Common myeloid progenitor, CD34-positive (primary cell): ENCODE measurements at regions not wholly inside any gene's neighbourhood (a gene's known extent, or its start where the extent isn't known, plus 50 kb on each side); places are given as distances from the start of the nearest gene placed in this dataset.

Experiments
- CTCF ChIA-PET: fragments of 350-600 bp; sonication (Branson Sonifier 250); formaldehyde crosslinking; loops from one replicate; lab custom pipeline; 2021; ENCODE audit warnings: antibody characterized with exemption; lab: Charles Lee
- POLR2A ChIA-PET: fragments of 350-600 bp; sonication (Branson Sonifier 250); formaldehyde crosslinking; loops from one replicate; lab custom pipeline; 2021; ENCODE audit warnings: antibody characterized with exemption; lab: Charles Lee
- DNase-seq, 3 donors: peaks; one replicate each; pipeline versions ENCODE4 v3.0.0 to v3.0.0-alpha.2; 2013
- H3K27ac ChIP-seq, 2 experiments: 1 replicate in 1 of 2; 2 replicates in 1 of 2; pipeline ENCODE4 v1.7.0; 2013; ENCODE audit warnings: inconsistent platforms in 2 of 2, low read length in 2 of 2, mild to moderate bottlenecking in 2 of 2, low read depth in 1 of 2, moderate library complexity in 1 of 2; ENCODE audit not compliant: severe bottlenecking in 2 of 2, insufficient read depth in 1 of 2, poor library complexity in 1 of 2
- H3K27me3 ChIP-seq, 5 experiments: replicated peaks in 2 of 5; 1 replicate in 3 of 5; 2 replicates in 2 of 5; pipeline versions ENCODE4 v1.6.1 to v1.7.0; 2013; ENCODE audit warnings: low read length in 4 of 5, mild to moderate bottlenecking in 2 of 5, moderate library complexity in 2 of 5, inconsistent platforms in 1 of 5; ENCODE audit not compliant: insufficient read depth in 5 of 5, control insufficient read depth in 4 of 5
- H3K36me3 ChIP-seq, 4 experiments: 1 replicate in 2 of 4; 2 replicates in 2 of 4; pipeline versions ENCODE4 v1.6.1 to v1.7.0; 2013; ENCODE audit warnings: low read length in 3 of 4, control low read depth in 1 of 4, mild to moderate bottlenecking in 1 of 4; ENCODE audit not compliant: control insufficient read depth in 4 of 4, insufficient read depth in 4 of 4
- H3K4me1 ChIP-seq, 4 experiments: 1 replicate in 3 of 4; 2 replicates in 1 of 4; pipeline versions ENCODE4 v1.6.1 to v1.7.1; 2013; ENCODE audit warnings: low read length in 3 of 4, mild to moderate bottlenecking in 3 of 4, control low read depth in 1 of 4, inconsistent platforms in 1 of 4, moderate library complexity in 1 of 4; ENCODE audit not compliant: control insufficient read depth in 4 of 4, insufficient read depth in 4 of 4; ENCODE audit errors: control extremely low read depth in 1 of 4
- H3K4me3 ChIP-seq, 7 experiments: 1 replicate in 4 of 7; 2 replicates in 3 of 7; pipeline versions ENCODE4 v1.5.1 to v1.7.0; 2013; ENCODE audit warnings: mild to moderate bottlenecking in 7 of 7, low read length in 6 of 7, moderate library complexity in 6 of 7, inconsistent platforms in 2 of 7, low read depth in 2 of 7, control low read depth in 1 of 7; ENCODE audit not compliant: insufficient read depth in 4 of 7, control insufficient read depth in 1 of 7; ENCODE audit errors: extremely low read depth in 1 of 7
- H3K9me3 ChIP-seq, 5 experiments: 1 replicate in 4 of 5; 2 replicates in 1 of 5; pipeline versions ENCODE4 v1.6.1 to v1.7.1; 2013; ENCODE audit warnings: low read length in 4 of 5, mild to moderate bottlenecking in 2 of 5, inconsistent platforms in 1 of 5, low read depth in 1 of 5, moderate library complexity in 1 of 5; ENCODE audit not compliant: control insufficient read depth in 4 of 5, insufficient read depth in 2 of 5; ENCODE audit errors: control extremely low read depth in 1 of 5
- WGBS: methylation state at CpG from one replicate; pipeline ENCODE4 v1.1.5; 2013; ENCODE audit not compliant: insufficient coverage; 5-methylcytosine and 5-hydroxymethylcytosine counted together

DNA sequence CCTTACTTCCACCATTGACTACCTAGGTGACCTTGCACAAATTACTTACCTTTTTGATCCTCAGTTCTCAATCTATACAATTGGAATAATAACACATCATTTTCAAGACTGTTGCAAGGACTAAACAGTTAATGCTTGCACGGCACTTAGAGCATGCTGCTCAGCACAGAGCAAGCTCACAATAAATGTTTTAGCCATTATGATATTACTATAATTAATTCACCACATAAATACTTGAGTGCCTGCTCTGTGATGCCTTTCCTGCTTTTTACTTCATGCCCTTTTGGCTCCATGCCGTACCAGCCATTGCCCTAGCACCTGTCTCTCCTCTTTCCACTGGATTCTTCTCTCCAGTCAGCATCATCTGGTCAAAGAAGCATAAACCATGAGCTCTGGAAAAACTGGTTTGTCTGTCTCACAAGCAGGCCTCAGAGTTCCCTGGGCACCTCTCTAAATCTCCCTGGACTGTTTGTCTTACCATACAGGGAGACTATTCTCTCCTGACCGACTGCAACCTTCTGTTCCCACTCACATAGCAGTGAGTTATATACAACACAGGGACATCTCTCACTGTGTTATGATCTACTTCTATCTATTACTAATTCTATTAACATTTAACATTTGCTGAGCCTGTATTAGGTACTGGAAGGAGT is 260.4 kb upstream of the ADRA1B start:
- Histone ChIP-seq H3K4me3 (no peak overlapping the region), H3K27ac (no peak overlapping the region), H3K9me3 (no peaks in the 10 kb centered on the region), H3K36me3 (no peaks in the 10 kb centered on the region), H3K27me3 (peaks cover 0 to 1% (median 0%) of the 10 kb centered on the region in 5 experiments), H3K4me1 (no peaks in the 10 kb centered on the region)
- ChIA-PET POLR2A (no interaction called here), CTCF (no interaction called here)
- DNase-seq = no peak
- WGBS = 100% methylated on average over 1 of the region's 3 CpGs

DNA sequence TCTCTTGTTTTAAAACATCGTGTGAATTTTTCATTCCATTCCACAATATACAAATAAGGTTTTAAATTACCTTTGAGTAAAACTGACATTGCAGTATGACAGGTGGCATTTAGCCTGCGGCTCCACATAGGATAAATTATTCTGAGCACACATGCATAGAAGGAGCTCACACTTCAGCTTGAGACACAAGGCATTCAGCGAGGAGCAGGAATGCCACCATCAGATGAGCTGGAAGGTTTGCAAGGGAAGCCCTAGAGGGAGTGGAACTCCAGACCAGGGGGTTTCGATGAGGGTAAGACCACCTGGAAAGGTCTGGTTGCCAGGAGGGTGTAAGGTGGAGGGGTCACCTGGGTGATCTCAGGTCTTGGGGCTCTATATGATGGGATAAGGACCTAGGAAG is 259.0 kb upstream of the ADRA1B start:
- Histone ChIP-seq H3K4me1 (no peaks in the 10 kb centered on the region), H3K9me3 (no peaks in the 10 kb centered on the region), H3K4me3 (no peak overlapping the region), H3K36me3 (no peaks in the 10 kb centered on the region), H3K27ac (no peak overlapping the region), H3K27me3 (peaks cover 0 to 1% (median 0%) of the 10 kb centered on the region in 5 experiments)
- ChIA-PET CTCF (interaction anchor here (1.0 kb wide), 1 partner anchor 11 kb away, joined by 4 read pairs; no protein-coding TSS in a partner anchor), POLR2A (no interaction called here)
- no peak for DNase-seq
- WGBS = 25% methylated on average over 1 of the region's 4 CpGs

DNA sequence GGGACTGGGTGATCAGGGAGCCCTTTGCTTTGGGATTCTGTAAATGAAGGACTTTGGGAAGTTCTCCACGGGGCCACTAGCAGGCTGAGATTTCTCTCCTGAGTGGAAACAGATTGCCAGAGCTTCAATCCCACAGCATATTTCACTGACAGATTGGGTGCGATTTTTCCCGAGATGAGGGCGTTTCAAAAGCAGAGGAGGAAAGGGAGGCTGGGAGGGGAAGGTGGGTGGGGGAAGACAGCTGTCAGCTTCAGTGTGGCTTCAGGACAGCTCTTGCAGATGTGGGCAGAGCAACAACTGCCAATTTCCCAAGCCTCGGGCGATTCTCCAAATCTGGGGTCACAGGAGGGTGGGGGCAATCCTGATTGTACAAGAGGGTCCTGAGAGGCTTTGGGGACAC is 258.5 kb upstream of the ADRA1B start:
- ChIA-PET POLR2A (no interaction called here), CTCF (interaction anchor here (1.0 kb wide), 1 partner anchor 10 kb away, joined by 4 read pairs; no protein-coding TSS in a partner anchor)
- no peaks in the 10 kb centered on the region for H3K4me1 ChIP-seq
- 100% methylated on average over 5 of the region's 6 CpGs for WGBS
- no peak overlapping the region for H3K4me3 ChIP-seq
- H3K27me3 ChIP-seq = peaks cover 0 to 1% (median 0%) of the 10 kb centered on the region in 5 experiments
- H3K9me3 ChIP-seq = no peaks in the 10 kb centered on the region
- H3K27ac ChIP-seq = no peak overlapping the region
- no peaks in the 10 kb centered on the region for H3K36me3 ChIP-seq
- no peak for DNase-seq

DNA sequence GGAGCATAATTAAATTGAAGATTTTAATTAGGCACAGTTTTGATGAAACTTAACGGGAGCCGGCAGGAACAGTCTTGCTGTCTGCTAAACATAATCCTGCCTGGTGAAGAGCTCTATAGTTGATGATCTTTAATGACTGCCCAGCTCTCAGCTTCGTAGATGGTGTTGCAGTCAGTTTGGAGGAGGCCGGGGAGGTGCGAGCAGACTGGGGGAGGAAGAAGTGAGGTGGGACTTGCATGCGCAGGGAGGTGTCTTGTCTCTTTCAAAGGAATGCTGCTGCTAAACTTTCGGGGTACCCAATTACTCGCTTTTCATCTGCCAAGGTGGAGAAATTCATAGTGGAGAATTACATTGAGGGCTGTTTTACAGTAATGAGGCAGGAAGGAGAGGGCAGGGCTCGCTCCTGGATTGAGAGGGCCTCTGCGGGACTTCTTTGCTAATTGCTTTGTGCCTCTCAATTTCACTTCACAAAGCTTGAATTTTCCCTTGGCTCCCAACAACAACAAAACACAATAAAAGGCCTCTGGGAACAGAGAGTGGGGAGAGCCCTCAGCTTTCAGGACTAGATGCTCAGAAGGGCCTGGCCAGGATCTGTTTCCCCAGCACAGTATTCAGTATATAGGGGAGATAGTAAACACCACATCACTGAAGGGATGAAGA is 257.9 kb upstream of the ADRA1B start:
- DNase-seq = no peak
- Histone ChIP-seq H3K9me3 (no peaks in the 10 kb centered on the region), H3K4me1 (no peaks in the 10 kb centered on the region), H3K27ac (no peak overlapping the region), H3K36me3 (no peaks in the 10 kb centered on the region), H3K27me3 (peaks cover 0 to 1% (median 0%) of the 10 kb centered on the region in 5 experiments), H3K4me3 (no peak overlapping the region)
- ChIA-PET POLR2A (no interaction called here), CTCF (interaction anchor here (1.0 kb wide), 1 partner anchor 10 kb away, joined by 4 read pairs; no protein-coding TSS in a partner anchor)
- WGBS = 99% methylated on average over 8 of the region's 10 CpGs

DNA sequence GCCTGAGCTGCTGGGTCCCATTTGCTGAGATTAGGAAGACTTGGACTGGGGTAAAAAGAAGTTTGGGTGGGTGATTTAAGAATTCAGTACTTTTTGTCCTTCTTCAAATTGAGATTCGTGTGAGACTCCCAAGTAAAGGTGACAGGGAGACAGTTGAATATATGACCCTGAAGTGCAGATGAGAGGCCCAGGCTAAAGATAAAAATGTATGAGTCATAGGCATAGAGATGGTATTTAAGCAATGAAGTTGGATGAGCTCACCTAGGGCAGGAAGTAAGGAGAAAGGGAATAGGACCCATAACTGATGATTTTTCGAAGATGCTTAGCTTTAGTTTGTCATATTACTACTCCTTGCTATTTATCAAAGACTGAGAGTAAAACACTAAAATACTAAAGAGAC is 255.9 kb upstream of the ADRA1B start:
- H3K27me3 ChIP-seq = peaks cover 0 to 1% (median 0%) of the 10 kb centered on the region in 5 experiments
- ChIA-PET CTCF (no interaction called here), POLR2A (no interaction called here)
- no peaks in the 10 kb centered on the region for H3K36me3 ChIP-seq
- no peak overlapping the region for H3K27ac ChIP-seq
- H3K4me3 ChIP-seq = no peak overlapping the region
- WGBS = 100% methylated on average over 1 of the region's 2 CpGs
- H3K4me1 ChIP-seq = no peaks in the 10 kb centered on the region
- DNase-seq = no peak
- H3K9me3 ChIP-seq = no peaks in the 10 kb centered on the region

DNA sequence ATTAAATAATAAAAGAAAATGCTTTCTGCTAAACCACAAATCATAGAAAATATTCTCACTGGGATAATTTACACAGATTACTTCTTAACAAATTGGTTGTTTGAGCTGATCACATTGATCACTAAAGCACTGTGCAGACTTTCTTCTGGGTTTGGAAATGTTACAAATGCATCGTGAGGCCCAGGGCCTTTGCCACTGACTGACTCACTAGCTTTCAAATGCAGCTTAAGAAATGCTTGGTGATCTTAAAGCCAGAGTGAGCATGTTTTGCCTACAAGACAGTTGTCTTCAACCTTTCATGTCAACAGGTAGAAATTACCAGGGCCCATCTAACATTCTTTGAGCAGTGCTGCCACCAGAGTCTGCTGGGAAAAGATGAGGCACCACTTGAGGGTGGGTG is 252.3 kb upstream of the ADRA1B start:
- POLR2A ChIA-PET = no interaction called here
- CTCF ChIA-PET = no interaction called here
- Histone ChIP-seq H3K9me3 (no peaks in the 10 kb centered on the region), H3K27ac (no peak overlapping the region), H3K36me3 (no peaks in the 10 kb centered on the region), H3K27me3 (no peaks in the 10 kb centered on the region), H3K4me1 (no peaks in the 10 kb centered on the region), H3K4me3 (no peak overlapping the region)
- no peak for DNase-seq
- 88% methylated on average over 1 of the region's 1 CpG for WGBS

DNA sequence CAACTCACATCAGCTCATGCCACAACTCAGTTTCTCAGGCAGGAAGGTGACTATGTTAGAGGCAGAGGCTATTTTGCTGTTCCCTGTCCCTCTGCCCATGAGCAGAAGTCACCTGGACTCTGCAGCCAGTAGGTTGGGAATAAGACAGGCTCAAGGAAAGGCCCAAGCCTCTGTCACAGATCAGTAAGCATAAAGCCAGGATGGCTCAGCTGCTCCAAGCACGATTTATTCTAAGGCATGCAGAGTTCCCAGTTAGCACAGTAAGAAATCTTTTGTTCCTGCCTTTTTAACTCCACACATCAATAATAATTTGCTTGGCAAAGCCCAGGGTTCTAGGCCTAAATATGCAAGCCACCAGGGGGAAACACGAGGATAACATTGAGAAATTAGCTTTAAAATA is 249.0 kb upstream of the ADRA1B start:
- no peaks in the 10 kb centered on the region for H3K4me1 ChIP-seq
- H3K27ac ChIP-seq = no peak overlapping the region
- H3K27me3 ChIP-seq = peaks cover 0 to 4% (median 0%) of the 10 kb centered on the region in 5 experiments
- 100% methylated on average over 1 of the region's 2 CpGs for WGBS
- DNase-seq = no peak
- no peaks in the 10 kb centered on the region for H3K36me3 ChIP-seq
- ChIA-PET CTCF (interaction anchor here (1.1 to 1.8 kb wide), 2 partner anchors 9 to 319 kb away, joined by 3 to 4 read pairs; no protein-coding TSS in a partner anchor), POLR2A (no interaction called here)
- no peak overlapping the region for H3K4me3 ChIP-seq
- no peaks in the 10 kb centered on the region for H3K9me3 ChIP-seq
